ENCODE measurements at regions not wholly inside any gene's neighbourhood (a gene's known extent, or its start where the extent isn't known, plus 50 kb on each side); places are given as distances from the start of the nearest gene placed in this dataset.

DNA sequence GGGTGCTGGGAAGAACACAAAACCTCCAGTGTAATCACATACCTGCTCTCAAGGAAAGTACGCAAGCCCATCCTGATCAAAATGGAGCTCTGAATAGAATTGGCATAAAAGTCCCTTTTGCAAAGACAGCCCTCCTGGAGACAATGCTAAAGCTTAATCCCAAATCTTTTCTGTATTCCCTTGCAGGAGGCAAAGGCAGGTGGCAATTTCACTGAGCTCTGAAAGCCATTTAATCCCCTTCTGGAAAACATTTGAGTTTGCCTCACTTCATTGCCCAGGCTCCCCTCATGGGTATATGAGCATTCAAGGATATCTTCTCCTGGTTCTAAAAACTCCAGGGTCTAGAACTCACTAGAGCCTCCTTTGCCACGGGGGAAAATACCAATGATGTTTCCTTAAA is 310.2 kb upstream of the CNR1 start:
- no peak overlapping the region for H3K4me3 ChIP-seq (replicated peaks in 1 of 4; ENCODE audit: control extremely low read depth in 1 of 4, insufficient read depth in 1 of 4, low read depth in 3 of 4, low read length in 4 of 4)
- no peaks in the 10 kb centered on the region for H3K4me1 ChIP-seq (ENCODE audit: control insufficient read depth, extremely low read depth, insufficient read depth, low read length)
- TF ChIP-seq, protein P1, sequence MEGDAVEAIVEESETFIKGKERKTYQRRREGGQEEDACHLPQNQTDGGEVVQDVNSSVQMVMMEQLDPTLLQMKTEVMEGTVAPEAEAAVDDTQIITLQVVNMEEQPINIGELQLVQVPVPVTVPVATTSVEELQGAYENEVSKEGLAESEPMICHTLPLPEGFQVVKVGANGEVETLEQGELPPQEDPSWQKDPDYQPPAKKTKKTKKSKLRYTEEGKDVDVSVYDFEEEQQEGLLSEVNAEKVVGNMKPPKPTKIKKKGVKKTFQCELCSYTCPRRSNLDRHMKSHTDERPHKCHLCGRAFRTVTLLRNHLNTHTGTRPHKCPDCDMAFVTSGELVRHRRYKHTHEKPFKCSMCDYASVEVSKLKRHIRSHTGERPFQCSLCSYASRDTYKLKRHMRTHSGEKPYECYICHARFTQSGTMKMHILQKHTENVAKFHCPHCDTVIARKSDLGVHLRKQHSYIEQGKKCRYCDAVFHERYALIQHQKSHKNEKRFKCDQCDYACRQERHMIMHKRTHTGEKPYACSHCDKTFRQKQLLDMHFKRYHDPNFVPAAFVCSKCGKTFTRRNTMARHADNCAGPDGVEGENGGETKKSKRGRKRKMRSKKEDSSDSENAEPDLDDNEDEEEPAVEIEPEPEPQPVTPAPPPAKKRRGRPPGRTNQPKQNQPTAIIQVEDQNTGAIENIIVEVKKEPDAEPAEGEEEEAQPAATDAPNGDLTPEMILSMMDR (conservative IDR thresholded peaks at IDR 0.05 in 1 of 2, IDR thresholded peaks at IDR 0.05 in 1 of 2; ENCODE audit: low read depth in 1 of 2, low read length in 2 of 2) = no peak
- TF ChIP-seq EZH2 (IDR thresholded peaks at IDR 0.05; ENCODE audit: low read length, missing control alignments) = no peak
- no peak for DNase-seq (ENCODE audit: low read depth in 2 of 2)
- H2AFZ ChIP-seq (ENCODE audit: low read length) = no peak overlapping the region
- H3K27ac ChIP-seq (ENCODE audit: insufficient read depth, low read length) = no peak overlapping the region
- H3K79me2 ChIP-seq (ENCODE audit: control insufficient read depth, insufficient read depth, low read length) = no peaks in the 10 kb centered on the region
- H3K36me3 ChIP-seq (ENCODE audit: control insufficient read depth, insufficient read depth, low read length) = no peaks in the 10 kb centered on the region
- H3K9me3 ChIP-seq (ENCODE audit: control insufficient read depth, insufficient read depth, low read depth, low read length) = no peaks in the 10 kb centered on the region
- no peaks in the 10 kb centered on the region for H3K27me3 ChIP-seq (ENCODE audit: control insufficient read depth, insufficient read depth, low read length)
- H4K20me1 ChIP-seq (ENCODE audit: control insufficient read depth, extremely low read depth, insufficient read depth, low read length) = no peaks in the 10 kb centered on the region
- no peak overlapping the region for H3K4me2 ChIP-seq (ENCODE audit: extremely low read depth, insufficient read depth, low read length)
- no peak overlapping the region for H3K9ac ChIP-seq (ENCODE audit: insufficient read depth, low read length)

DNA sequence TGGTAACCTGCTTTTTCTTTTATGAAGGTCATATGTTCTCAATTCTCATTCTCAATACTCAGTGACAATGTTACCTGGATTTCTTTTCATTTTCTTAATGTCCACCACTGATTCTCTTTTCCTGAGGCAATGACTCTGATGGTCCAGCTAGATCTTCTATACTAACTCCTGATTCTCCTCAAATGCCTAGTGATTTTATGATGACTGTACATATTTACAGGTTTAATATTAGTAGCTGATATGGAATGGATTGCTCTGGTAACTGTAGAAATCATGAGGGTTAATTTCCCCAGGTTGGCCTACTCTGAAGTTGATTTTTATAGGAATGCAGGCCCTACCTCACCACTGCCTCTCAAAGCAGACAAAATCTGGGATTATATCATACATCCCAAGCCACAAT is 308.6 kb upstream of the CNR1 start:
- no peak overlapping the region for H3K4me2 ChIP-seq (ENCODE audit: extremely low read depth, insufficient read depth, low read length)
- no peak for DNase-seq (ENCODE audit: low read depth in 2 of 2)
- H4K20me1 ChIP-seq (ENCODE audit: control insufficient read depth, extremely low read depth, insufficient read depth, low read length) = no peaks in the 10 kb centered on the region
- H2AFZ ChIP-seq (ENCODE audit: low read length) = no peak overlapping the region
- TF ChIP-seq EZH2 (IDR thresholded peaks at IDR 0.05; ENCODE audit: low read length, missing control alignments) = no peak
- TF ChIP-seq, protein P1 (conservative IDR thresholded peaks at IDR 0.05 in 1 of 2, IDR thresholded peaks at IDR 0.05 in 1 of 2; ENCODE audit: low read depth in 1 of 2, low read length in 2 of 2) = no peak
- H3K9me3 ChIP-seq (ENCODE audit: control insufficient read depth, insufficient read depth, low read depth, low read length) = no peaks in the 10 kb centered on the region
- H3K4me1 ChIP-seq (ENCODE audit: control insufficient read depth, extremely low read depth, insufficient read depth, low read length) = no peaks in the 10 kb centered on the region
- no peak overlapping the region for H3K9ac ChIP-seq (ENCODE audit: insufficient read depth, low read length)
- H3K36me3 ChIP-seq (ENCODE audit: control insufficient read depth, insufficient read depth, low read length) = no peaks in the 10 kb centered on the region
- no peaks in the 10 kb centered on the region for H3K27me3 ChIP-seq (ENCODE audit: control insufficient read depth, insufficient read depth, low read length)
- H3K27ac ChIP-seq (ENCODE audit: insufficient read depth, low read length) = no peak overlapping the region
- H3K79me2 ChIP-seq (ENCODE audit: control insufficient read depth, insufficient read depth, low read length) = no peaks in the 10 kb centered on the region
- no peak overlapping the region for H3K4me3 ChIP-seq (replicated peaks in 1 of 4; ENCODE audit: control extremely low read depth in 1 of 4, insufficient read depth in 1 of 4, low read depth in 3 of 4, low read length in 4 of 4)

GRCh38 chr6:88473589-88473988 is 307.4 kb upstream of the CNR1 start:
- Histone ChIP-seq H3K4me1 (ENCODE audit: control insufficient read depth, extremely low read depth, insufficient read depth, low read length) (no peaks in the 10 kb centered on the region), H3K79me2 (ENCODE audit: control insufficient read depth, insufficient read depth, low read length) (no peaks in the 10 kb centered on the region), H3K4me2 (ENCODE audit: extremely low read depth, insufficient read depth, low read length) (no peak overlapping the region), H3K27me3 (ENCODE audit: control insufficient read depth, insufficient read depth, low read length) (no peaks in the 10 kb centered on the region), H3K4me3 (replicated peaks in 1 of 4; ENCODE audit: control extremely low read depth in 1 of 4, insufficient read depth in 1 of 4, low read depth in 3 of 4, low read length in 4 of 4) (no peak overlapping the region), H2AFZ (ENCODE audit: low read length) (no peak overlapping the region), H3K9me3 (ENCODE audit: control insufficient read depth, insufficient read depth, low read depth, low read length) (no peaks in the 10 kb centered on the region), H4K20me1 (ENCODE audit: control insufficient read depth, extremely low read depth, insufficient read depth, low read length) (no peaks in the 10 kb centered on the region), H3K36me3 (ENCODE audit: control insufficient read depth, insufficient read depth, low read length) (no peaks in the 10 kb centered on the region), H3K9ac (ENCODE audit: insufficient read depth, low read length) (no peak overlapping the region), H3K27ac (ENCODE audit: insufficient read depth, low read length) (no peak overlapping the region)
- DNase-seq (ENCODE audit: low read depth in 2 of 2) = no peak
- TF ChIP-seq EZH2 (IDR thresholded peaks at IDR 0.05; ENCODE audit: low read length, missing control alignments) = no peak
- TF ChIP-seq, protein P1 (conservative IDR thresholded peaks at IDR 0.05 in 1 of 2, IDR thresholded peaks at IDR 0.05 in 1 of 2; ENCODE audit: low read depth in 1 of 2, low read length in 2 of 2) = no peak

Data from fibroblast of lung (primary cell).